ENCODE measurements at regions not wholly inside any gene's neighbourhood (a gene's known extent, or its start where the extent isn't known, plus 50 kb on each side); places are given as distances from the start of the nearest gene placed in this dataset.

GRCh38 chr16:76210157-76210556 lies 67.0 kb upstream of the CNTNAP4 start:
- TF ChIP-seq CREB5 (CRISPR knock-in tag; IDR thresholded peaks at IDR 0.05; ENCODE audit: low read depth) (no peak), ESRRG (CRISPR knock-in tag; IDR thresholded peaks at IDR 0.05) (no peak), CSDC2 (CRISPR knock-in tag; IDR thresholded peaks at IDR 0.05) (no peak), PATZ1 (CRISPR knock-in tag; IDR thresholded peaks at IDR 0.05; ENCODE audit: borderline replicate concordance) (no peak), TCF4 (CRISPR knock-in tag; IDR thresholded peaks at IDR 0.05; ENCODE audit: borderline replicate concordance) (no peak), BACH2 (CRISPR knock-in tag; IDR thresholded peaks at IDR 0.05; ENCODE audit: borderline replicate concordance) (no peak), GLIS3 (CRISPR knock-in tag; IDR thresholded peaks at IDR 0.05) (no peak)
- no peak for ATAC-seq

GRCh38 chr16:76213860-76214259 lies 63.3 kb upstream of the CNTNAP4 start:
- ATAC-seq, result no peak

GRCh38 chr16:76214856-76215255 lies 62.3 kb upstream of the CNTNAP4 start:
- ATAC-seq, result no peak
- no peak for TF ChIP-seq PATZ1 (CRISPR knock-in tag; IDR thresholded peaks at IDR 0.05; ENCODE audit: borderline replicate concordance)
- TF ChIP-seq CSRNP3 (CRISPR knock-in tag; IDR thresholded peaks at IDR 0.05), result no peak
- TF ChIP-seq TCF4 (CRISPR knock-in tag; IDR thresholded peaks at IDR 0.05; ENCODE audit: borderline replicate concordance), result no peak
- TF ChIP-seq ZNF8 (CRISPR knock-in tag; IDR thresholded peaks at IDR 0.05), result no peak
- TF ChIP-seq ZC3H10 (CRISPR knock-in tag; IDR thresholded peaks at IDR 0.05), result no peak
- no peak for TF ChIP-seq OSR1 (CRISPR knock-in tag; IDR thresholded peaks at IDR 0.05)
- no peak for TF ChIP-seq PPARA (CRISPR knock-in tag; IDR thresholded peaks at IDR 0.05; ENCODE audit: borderline replicate concordance)
- no peak for TF ChIP-seq BACH2 (CRISPR knock-in tag; IDR thresholded peaks at IDR 0.05; ENCODE audit: borderline replicate concordance)
- no peak for TF ChIP-seq TSHZ2 (CRISPR knock-in tag; IDR thresholded peaks at IDR 0.05)
- no peak for TF ChIP-seq POU6F1 (CRISPR knock-in tag; IDR thresholded peaks at IDR 0.05; ENCODE audit: borderline replicate concordance, low read depth)
- no peak for TF ChIP-seq GLIS3 (CRISPR knock-in tag; IDR thresholded peaks at IDR 0.05)
- no peak for TF ChIP-seq ZNF70 (CRISPR knock-in tag; IDR thresholded peaks at IDR 0.05)
- TF ChIP-seq CSDC2 (CRISPR knock-in tag; IDR thresholded peaks at IDR 0.05), result no peak
- no peak for TF ChIP-seq ISL1 (CRISPR knock-in tag; IDR thresholded peaks at IDR 0.05)
- TF ChIP-seq ZFP3 (CRISPR knock-in tag; IDR thresholded peaks at IDR 0.05), result no peak
- TF ChIP-seq CREB5 (CRISPR knock-in tag; IDR thresholded peaks at IDR 0.05; ENCODE audit: low read depth), result no peak
- no peak for TF ChIP-seq RARB (CRISPR knock-in tag; IDR thresholded peaks at IDR 0.05)
- TF ChIP-seq SNAI2 (CRISPR knock-in tag; IDR thresholded peaks at IDR 0.05), result no peak

More at GRCh38 chr16:76213860-76214259, 63.3 kb upstream of the CNTNAP4 start:
- TF ChIP-seq TCF4 (CRISPR knock-in tag; IDR thresholded peaks at IDR 0.05; ENCODE audit: borderline replicate concordance) (no peak), ZFP30 (CRISPR knock-in tag; IDR thresholded peaks at IDR 0.05) (no peak)
